ENCODE measurements at regions not wholly inside any gene's neighbourhood (a gene's known extent, or its start where the extent isn't known, plus 50 kb on each side); places are given as distances from the start of the nearest gene placed in this dataset.

DNA sequence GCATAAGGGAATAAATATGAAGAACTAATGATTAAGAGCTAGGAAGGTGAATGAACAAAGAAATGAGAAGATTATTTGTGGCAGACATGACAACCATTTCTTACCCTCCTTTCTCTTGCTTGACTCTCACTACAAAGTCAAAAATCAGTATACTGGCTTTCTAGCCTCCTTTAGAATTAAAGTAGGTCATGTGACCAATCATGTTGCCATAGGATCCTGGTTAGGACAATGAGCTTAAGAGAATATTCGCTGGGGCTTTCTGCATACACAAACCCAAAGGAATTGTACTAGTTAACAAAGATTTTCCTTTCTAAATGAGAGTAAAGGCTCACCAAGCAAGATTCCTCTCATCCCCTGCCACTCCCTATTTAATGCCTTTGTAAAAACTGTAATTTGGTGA is 76.0 kb upstream of the ID4 start:
- Mint-ChIP-seq H3K27me3 (ENCODE audit: low read depth, poor library complexity) (peaks cover 3% of the 10 kb centered on the region), H3K4me1 (peaks cover 18% of the 10 kb centered on the region), H3K27ac (no peak overlapping the region), H3K9me3 (peaks cover 13% of the 10 kb centered on the region), H3K4me3 (no peak overlapping the region), H3K36me3 (ENCODE audit: low read depth) (peaks cover 4% of the 10 kb centered on the region)
- TF ChIP-seq, protein P1, sequence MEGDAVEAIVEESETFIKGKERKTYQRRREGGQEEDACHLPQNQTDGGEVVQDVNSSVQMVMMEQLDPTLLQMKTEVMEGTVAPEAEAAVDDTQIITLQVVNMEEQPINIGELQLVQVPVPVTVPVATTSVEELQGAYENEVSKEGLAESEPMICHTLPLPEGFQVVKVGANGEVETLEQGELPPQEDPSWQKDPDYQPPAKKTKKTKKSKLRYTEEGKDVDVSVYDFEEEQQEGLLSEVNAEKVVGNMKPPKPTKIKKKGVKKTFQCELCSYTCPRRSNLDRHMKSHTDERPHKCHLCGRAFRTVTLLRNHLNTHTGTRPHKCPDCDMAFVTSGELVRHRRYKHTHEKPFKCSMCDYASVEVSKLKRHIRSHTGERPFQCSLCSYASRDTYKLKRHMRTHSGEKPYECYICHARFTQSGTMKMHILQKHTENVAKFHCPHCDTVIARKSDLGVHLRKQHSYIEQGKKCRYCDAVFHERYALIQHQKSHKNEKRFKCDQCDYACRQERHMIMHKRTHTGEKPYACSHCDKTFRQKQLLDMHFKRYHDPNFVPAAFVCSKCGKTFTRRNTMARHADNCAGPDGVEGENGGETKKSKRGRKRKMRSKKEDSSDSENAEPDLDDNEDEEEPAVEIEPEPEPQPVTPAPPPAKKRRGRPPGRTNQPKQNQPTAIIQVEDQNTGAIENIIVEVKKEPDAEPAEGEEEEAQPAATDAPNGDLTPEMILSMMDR (IDR thresholded peaks at IDR 0.05) = no peak
- DNase-seq = no peak

DNA sequence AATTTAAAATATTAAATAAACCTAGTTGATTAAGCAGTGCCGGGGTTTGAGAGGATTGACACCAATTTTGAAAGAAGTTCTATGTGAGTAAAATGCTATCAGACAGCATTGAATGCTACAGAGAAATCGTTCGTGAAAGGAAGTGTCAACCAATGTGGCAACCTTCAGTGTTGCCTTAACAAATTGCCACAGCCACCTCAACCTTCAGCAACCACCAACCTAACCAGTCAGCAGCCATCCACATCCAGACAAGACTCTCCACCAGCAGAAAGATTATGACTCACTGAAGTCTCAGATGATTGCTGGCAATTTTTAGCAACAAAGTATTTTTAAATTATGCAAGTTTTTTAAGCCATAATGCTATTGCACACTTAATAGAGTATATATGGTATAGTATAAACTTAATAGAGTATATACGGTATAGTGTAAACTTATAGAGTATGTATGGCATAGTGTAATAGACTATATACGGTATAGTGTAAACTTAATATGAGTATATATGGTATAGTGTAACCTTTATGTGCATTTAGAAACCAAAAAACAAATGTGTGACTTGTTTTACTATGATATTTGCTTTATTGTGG is 65.3 kb upstream of the ID4 start:
- Mint-ChIP-seq H3K4me3 (no peak overlapping the region), H3K36me3 (ENCODE audit: low read depth) (no peaks in the 10 kb centered on the region), H3K4me1 (no peaks in the 10 kb centered on the region), H3K27ac (no peak overlapping the region), H3K9me3 (peaks cover 5% of the 10 kb centered on the region), H3K27me3 (ENCODE audit: low read depth, poor library complexity) (no peaks in the 10 kb centered on the region)
- TF ChIP-seq, protein P1 (IDR thresholded peaks at IDR 0.05) = no peak
- no peak for DNase-seq

DNA sequence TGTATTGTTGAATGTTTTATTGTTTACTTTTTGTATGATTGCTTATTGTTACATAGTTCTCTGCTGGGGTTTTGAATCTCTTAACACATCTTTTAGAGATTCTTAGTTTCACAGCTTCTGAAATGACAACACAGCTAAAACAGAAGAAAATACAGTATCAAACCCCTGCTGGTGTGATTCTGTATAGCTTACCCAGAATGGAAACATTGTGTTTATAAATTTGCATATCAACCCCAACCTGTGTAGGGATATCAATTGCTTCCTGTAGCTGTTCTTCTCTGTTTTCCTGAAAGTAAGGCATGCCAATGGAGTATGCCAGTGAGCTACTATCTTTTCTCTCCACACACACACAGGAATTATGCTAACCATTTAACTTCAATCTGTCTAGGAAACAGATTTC is 64.3 kb upstream of the ID4 start:
- TF ChIP-seq, protein P1 (IDR thresholded peaks at IDR 0.05) = no peak
- Mint-ChIP-seq H3K36me3 (ENCODE audit: low read depth) (no peaks in the 10 kb centered on the region), H3K9me3 (peaks cover 5% of the 10 kb centered on the region), H3K4me1 (no peaks in the 10 kb centered on the region), H3K27ac (no peak overlapping the region), H3K4me3 (no peak overlapping the region), H3K27me3 (ENCODE audit: low read depth, poor library complexity) (no peaks in the 10 kb centered on the region)
- no peak for DNase-seq

DNA sequence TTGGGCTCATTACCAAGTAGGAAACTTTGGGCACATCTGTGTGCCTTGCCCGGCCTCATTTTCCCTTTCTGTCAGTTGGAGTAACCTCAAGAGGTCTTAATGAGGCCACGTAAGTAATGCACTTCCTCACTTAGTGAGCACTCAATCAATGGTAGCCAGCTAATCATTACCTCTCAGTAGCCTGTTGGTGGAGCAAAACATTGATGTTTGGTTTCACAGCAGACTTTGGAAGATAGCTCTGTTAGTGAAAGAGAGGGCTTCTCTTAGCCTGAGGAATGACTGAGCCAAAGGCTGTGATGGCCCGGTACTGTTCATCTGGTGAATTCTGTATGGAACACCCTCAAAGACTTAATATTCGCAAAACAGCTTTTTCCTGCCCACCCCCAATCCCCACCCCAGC is 55.9 kb upstream of the ID4 start:
- no peak for DNase-seq
- no peak overlapping the region for H3K4me3 Mint-ChIP-seq
- no peaks in the 10 kb centered on the region for H3K4me1 Mint-ChIP-seq
- TF ChIP-seq, protein P1 (IDR thresholded peaks at IDR 0.05) = no peak
- H3K9me3 Mint-ChIP-seq = peaks cover 6% of the 10 kb centered on the region
- no peak overlapping the region for H3K27ac Mint-ChIP-seq
- H3K36me3 Mint-ChIP-seq (ENCODE audit: low read depth) = no peaks in the 10 kb centered on the region
- peaks cover 2% of the 10 kb centered on the region for H3K27me3 Mint-ChIP-seq (ENCODE audit: low read depth, poor library complexity)

GRCh38 chr6:19782588-19782987 is 54.6 kb upstream of the ID4 start:
- TF ChIP-seq, protein P1 (IDR thresholded peaks at IDR 0.05) = no peak
- Mint-ChIP-seq H3K27me3 (ENCODE audit: low read depth, poor library complexity) (peaks cover 2% of the 10 kb centered on the region), H3K27ac (no peak overlapping the region), H3K9me3 (peaks cover 6% of the 10 kb centered on the region), H3K4me1 (no peaks in the 10 kb centered on the region), H3K4me3 (no peak overlapping the region), H3K36me3 (ENCODE audit: low read depth) (no peaks in the 10 kb centered on the region)
- DNase-seq = no peak

Data from nephron progenitor cell (in vitro differentiated cells).